HG03469 (cell line): ENCODE measurements at regions not wholly inside any gene's neighbourhood (a gene's known extent, or its start where the extent isn't known, plus 50 kb on each side); places are given as distances from the start of the nearest gene placed in this dataset.

Experiments
- ATAC-seq: cut with Tn5 transposase; IDR thresholded peaks from one replicate; pipeline ENCODE4 v1.9.1; 2021; ENCODE audit warnings: mild to moderate bottlenecking, moderate library complexity, moderate number of reproducible peaks; ENCODE audit not compliant: unreplicated experiment

DNA sequence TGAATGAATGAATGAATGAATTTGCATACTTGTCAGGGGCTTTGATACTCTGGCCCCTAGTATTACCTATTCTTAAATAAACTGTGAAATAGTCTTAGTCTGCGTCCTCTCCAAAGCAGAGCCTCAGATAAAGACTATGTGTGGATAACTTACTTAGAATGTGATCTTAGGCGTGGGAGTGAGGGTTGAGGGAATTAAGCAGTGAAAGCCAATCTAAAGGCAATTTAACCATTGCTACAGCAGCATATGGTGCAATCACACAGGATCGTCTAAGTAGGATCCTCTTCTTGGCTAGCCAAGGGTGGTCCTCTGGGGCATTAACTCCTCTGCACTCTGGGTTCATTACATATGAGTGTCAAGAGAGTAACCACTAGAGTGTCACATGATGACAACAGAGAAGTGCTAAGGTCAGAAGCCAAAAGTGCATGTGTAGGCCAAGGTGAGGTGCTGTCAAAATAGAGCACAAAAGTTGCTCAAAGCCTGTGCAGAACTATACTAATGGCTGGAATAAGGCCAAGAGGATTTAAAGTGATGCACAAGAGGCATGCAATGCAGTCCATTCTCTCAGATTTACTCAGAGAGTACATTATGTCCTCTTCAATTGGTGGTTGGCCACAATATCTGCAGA lies 274.4 kb upstream of the SEMA6A start:
- peak; percentile 76 for ATAC-seq

DNA sequence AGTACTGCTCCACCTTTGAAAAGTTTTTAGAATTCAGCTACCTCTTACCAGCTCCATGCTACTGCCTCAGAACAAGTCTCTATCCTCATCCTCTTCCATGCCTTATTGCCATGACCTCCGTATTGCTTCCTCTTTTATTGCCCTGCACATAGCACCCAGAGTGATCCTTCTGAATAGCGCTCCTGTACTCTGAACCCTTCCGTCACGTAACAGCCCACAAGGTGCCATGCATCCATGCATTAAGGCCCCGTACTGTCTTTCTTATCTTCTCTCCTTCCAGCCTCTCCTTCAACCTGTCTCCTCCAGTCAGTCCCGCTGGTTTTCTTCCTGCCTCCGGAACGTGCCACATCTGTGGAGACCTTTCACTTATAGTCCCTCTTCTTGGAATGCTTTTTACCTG lies 273.3 kb upstream of the SEMA6A start:
- no peak for ATAC-seq

DNA sequence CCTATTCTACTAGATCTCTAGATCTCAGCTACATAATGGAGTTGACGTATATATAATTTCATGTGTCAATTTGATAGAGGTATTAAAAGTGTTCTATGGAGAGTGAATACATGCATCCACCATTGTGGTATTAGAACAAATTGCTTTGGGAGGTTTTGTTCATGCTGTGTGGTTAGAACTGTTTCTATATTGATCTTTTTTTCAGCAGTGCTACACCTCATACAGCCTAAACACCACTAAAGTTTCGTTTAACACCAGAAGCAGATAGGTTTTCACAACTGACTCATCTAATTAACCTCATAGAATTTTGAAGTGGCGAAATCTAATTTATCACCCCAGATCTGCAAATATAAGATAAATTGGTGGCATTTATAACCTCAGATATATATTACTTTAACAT lies 269.4 kb upstream of the SEMA6A start:
- no peak for ATAC-seq

DNA sequence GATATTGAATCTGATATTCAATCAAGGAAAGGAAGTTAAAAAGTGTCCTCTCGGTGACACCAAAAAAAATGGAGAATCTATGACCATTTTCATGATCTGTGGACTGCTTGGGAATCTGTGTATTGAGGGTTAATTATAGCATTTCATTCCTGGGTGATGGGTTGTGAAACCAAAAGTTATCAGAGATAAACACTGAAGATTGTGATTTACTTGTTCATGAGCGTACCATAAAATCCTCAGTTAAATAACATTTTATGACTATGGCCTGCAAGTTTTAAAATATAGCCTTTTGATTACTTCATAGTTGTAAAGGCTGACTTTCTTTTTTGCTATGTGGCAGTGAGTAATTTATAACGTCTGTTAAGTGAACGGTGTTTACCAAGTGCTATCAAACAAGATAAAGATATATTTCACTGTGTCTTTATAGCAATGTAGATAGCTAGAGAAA lies 267.9 kb upstream of the SEMA6A start:
- ATAC-seq = no peak

DNA sequence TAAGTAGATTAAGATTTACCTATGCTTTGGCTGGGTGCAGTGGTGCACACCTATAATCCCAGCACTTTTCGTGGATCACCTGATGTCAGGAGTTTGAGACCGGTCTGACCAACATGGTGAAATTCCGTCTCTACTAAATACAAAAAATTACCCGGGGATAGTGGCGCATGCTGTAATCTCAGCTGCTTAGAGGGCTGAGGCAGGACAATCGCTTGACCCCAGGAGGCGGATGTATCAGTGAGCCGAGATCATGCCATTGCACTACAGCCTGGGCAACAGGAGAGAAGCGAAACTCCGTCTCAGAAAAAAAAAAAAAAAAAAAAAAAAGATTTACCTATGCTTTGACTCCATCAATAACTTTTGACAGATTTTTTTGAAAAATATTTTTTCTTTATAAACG lies 267.1 kb upstream of the SEMA6A start:
- no peak for ATAC-seq

DNA sequence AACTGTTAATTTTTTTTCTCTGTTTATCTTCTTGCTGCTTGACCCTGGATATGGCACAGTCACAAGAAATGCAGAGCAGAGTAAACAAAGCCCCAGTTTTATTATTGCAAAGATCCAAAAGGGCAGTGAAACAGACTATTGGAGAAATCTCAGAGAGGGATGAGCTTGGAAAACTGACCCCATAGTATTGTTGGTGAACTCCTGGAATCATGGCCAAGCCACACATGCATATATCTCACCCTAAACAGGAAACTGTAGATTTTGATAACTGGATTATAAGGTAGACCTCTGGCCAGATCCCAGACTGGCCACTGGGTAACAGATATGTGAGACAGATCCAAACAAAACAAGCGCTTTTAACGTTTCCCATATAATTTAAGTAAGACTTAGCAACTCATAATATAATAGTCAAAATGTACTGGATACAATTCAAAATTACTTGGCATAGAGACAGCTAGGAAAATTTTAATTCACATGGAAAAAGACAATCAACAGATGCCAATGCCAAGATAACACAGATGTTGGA lies 263.5 kb upstream of the SEMA6A start:
- no peak for ATAC-seq

DNA sequence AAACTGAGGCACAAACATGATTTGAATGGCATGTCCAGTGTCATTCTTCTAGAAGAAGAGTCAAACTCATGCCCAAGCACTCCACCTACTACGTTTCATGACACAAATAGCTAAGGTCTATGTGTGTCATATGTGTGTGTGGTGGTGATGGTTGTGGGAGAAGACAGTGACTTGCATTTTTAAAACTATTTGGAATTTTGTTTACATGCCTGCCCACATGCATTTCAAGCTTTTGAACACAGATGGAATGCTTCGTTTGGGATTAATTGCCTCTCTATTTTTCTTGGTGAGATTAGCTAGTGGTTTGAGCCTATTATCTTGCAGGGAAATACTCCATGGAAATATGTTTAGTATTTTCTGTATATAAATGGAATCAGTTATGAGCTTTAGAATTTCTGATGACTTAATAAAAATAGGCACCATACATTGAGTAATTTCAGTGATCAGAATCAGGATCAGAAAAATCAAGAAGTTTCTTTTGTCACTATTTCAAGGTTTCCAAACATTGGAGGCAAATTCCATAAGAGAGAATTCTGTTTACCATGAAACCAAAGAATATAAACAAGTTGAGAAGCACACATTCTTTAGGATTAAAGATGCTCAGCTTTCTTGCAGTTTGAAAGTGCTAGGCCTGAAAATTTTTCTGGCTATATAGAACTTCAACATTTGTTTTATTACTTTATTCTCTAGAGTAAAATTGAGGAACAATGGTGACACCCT lies 260.3 kb upstream of the SEMA6A start:
- no peak for ATAC-seq

DNA sequence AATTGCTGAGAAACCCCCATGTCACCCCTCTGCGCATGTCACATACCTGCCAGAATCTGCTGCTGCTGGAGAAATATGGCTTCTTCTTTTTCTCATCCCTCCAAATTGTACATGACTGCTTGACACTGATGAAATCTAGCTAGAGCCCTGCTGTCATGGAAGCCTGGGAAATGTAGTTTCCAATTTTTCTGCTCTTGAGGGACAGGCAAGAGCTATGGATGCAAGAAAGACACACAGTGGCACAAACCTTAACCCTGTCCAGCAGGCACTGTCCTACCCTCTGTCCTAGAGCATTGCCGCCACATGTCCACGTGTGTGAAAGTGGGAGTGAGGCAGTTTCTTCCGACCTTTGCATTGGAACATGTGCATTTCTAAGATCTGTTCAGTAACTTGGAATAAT lies 255.5 kb upstream of the SEMA6A start:
- ATAC-seq = no peak

DNA sequence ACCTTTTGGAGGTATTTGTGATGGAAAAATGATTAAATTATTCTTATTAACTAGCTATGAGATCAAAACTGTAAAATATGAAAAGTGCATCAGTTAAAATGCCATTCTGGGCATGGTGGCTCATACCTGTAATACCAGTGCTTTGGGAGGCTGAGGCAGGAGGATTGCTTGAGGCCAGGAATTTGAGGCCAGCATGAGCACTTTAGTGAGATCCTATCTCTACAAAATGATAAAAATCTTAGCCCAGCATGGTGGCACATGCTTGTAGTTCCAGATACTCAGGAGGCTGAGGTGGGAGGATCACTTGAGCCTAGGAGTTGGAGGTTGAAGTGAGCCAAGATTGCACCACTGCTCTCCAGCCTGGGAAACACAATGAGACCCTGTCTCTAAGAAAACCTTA lies 252.5 kb upstream of the SEMA6A start:
- no peak for ATAC-seq

DNA sequence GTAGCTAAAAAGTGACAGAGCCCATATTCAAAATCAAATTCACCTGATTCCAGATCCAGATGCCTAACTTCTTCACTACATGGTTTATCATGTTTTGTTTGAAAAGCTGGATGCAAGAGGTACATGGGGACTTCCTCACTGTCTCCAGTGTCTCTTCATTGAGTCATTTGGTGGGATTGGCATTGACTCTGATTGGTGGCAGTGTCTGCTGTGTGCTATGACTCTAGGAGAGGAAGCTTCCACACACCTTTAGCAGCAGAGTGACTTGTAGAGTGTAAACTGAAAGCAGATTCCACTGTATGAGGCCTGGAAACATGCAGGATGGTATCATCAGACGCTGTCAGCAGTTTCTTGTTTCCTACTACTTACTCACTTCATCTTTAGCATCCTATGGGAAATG lies 250.9 kb upstream of the SEMA6A start:
- ATAC-seq = no peak

DNA sequence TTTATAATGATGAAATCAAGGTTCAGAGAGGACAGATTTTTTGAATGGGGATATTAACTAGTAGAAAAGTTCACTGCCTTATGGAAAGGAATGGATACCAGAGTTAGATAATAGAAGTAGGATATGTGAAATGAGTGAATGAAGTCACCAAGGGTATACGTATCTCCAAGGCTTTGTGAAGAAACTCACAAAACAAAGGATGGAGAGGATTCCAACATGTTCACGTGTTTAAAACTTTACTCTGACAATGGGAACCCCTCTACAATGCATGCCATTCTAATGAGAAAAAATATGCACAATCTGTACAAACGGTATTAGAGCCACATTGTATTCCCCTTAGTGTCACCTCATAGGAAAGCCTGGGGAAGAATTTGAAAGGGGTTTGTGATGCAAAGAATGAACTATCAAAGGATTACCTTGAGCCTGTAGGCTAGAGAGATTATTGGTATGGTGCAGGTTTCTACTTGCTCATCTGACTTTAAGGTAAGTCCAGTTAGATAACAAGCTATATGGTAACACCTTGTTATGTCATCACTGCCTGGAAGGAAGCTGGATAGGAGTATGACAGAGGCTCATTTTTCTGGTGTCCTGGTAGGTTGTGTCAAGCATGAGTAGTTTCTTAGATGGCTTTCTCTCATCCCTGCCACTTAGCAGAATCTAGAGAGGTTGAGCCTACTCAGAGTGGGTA lies 250.3 kb upstream of the SEMA6A start:
- ATAC-seq = no peak

DNA sequence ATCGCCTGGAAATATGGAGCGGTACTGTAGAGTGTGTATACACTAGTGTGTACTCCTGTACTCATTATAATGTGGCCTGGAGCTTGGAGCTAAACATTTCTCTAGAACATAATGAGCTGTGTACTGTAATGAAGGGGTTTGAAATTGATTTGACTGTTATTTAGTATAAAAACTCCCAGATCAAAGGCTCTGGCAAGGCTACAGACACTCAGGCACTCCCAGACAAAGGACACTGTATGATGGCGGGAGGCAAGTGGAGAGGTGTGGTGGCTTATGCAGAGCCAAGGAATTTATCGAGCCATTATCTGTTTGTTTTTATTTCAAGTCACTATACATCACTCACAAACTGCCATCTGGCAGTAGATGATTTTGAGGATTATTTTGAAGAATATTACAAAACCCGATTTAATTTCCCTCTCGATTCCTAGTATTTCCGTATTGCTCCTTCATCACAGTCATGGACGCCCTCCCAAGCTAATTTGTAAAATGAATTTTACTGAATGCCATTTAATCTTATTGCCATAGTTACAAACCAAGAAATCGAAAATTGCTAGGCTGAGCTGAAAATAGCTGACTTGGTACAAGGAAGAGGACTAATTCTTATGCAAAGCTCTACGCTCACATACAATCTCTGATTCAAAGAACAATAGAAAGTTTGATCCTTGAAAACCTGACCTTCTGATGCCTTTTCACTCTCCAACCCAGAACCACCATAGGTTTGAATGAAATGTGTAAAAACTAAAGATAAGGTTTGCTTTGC lies 240.2 kb upstream of the SEMA6A start:
- no peak for ATAC-seq

DNA sequence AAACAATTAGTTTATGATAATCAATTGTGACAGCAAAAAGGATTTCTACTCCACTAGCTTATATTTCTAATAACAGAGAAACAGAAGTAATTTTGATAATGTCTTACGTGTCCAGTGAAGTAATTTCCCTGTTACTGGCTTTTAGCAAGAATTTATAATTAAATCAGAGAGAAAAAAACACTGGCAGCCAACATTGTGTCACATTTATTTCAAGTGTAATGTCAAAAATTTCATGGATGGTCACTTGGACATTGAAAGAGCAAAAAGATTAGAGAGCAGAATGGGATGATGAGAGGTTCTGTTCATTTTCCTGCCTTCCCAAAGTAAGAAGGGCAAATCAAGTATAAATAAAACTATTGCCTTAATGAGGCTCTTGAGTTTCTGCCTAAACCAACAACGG lies 239.3 kb upstream of the SEMA6A start:
- ATAC-seq = no peak

DNA sequence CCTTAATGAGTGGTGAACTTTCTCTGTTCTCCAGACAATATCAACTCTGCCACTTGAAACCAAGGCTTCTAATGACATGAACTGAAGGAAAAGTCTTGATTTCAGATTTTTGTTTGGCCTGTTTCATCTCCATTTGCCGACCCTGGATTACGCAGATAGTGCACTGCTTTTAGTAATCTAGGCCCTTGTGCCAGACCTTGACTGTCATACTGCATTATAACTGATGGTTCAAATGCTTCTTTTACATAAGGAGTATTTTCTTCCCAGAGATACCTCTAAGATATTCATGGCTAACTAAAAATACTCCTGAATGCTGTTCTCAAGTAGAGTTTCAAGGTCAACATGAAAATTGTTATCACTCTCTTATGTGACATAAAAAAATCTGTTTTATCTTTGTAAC lies 238.7 kb upstream of the SEMA6A start:
- no peak for ATAC-seq

DNA sequence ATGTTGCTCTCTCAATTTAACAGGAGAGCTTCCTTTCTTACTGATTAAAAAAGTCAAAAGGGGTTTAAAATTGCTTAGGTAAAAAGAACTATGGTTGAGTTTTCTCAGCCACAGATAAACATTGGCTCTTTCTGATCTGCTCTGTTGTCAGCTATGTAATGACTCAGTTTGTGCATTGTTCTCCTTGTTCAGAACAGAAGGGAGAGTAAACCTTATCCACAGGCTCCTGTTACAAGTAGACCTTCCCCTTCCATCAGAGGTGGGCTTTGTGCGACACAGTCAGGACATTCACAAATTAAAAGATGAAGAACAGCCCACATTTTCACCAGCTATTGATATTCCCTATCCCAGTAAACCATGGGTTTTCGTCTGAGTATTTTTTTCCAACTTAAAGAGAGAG lies 236.3 kb upstream of the SEMA6A start:
- ATAC-seq = no peak

DNA sequence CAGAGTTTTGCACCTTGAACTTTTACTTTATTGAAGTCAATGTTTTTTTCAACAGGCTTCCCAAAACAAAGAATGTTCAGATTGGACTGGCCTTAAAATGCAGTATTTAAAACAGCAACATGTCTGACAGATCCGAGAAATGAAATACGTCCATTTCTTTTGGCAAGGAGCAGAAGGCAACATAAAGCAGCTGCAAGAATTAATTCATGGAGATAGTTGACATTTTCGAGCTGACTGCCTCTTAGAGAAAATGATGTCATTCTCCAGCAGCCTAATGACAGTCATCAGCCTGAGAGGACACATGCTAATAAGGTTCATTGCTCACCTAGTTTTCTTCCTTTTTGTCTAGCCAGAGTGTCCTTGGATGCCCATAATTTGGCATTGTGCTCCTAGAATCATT lies 232.2 kb upstream of the SEMA6A start:
- no peak for ATAC-seq

DNA sequence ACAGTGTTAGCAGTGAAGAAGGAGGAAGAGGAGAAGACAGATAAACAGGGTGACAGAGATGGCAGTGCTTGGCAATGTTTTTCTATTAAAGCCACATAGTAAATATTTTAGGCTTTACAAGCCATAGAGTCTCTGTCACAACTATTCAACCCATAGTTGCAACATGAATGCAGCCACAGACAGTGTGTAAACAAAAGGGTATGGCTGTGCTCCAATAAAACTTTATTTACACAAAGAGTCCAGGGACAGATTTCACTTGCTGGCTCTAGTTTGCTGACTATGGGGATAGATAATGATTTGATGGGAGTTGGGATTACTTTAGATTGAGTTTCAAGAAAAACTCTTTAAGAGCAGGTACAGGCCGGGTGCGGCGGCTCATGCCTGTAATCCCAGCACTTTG lies 224.8 kb upstream of the SEMA6A start:
- no peak for ATAC-seq

DNA sequence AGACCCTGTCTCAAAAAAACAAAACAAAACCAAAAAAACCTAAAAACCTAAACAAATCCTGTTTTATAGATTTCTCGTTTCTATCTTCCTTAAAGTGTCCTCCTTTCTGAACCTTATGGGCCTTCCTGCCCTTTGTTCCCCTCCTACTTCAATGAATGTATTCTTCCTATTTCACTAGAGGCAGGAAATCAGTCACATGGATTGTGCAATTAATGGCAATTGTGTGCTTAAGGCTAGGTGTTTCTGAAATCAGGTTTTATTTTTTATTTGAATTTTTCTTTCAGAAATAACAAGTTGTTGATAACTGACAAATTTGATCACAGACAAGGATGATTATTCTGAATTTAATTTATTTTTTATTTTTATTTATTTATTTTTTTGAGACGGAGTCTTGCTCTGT lies 220.6 kb upstream of the SEMA6A start:
- no peak for ATAC-seq

DNA sequence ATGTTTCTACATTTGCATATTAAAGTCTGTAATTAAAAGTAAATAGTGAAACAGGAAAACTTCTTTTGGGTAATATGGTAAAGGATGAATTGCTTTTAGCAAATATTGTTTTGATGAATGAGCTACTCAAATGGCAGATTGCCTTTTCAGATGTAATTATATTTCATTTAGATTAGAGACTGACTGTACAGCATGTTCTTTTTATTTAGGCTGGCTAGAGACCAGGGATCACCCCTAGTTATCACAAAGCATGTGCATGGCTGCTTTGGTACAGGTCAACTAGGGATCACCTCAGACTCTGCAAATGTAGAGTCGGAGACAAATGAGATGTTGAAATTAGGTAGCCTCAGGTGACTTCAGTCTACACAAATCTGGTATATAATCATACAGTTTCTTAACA lies 214.9 kb upstream of the SEMA6A start:
- no peak for ATAC-seq

DNA sequence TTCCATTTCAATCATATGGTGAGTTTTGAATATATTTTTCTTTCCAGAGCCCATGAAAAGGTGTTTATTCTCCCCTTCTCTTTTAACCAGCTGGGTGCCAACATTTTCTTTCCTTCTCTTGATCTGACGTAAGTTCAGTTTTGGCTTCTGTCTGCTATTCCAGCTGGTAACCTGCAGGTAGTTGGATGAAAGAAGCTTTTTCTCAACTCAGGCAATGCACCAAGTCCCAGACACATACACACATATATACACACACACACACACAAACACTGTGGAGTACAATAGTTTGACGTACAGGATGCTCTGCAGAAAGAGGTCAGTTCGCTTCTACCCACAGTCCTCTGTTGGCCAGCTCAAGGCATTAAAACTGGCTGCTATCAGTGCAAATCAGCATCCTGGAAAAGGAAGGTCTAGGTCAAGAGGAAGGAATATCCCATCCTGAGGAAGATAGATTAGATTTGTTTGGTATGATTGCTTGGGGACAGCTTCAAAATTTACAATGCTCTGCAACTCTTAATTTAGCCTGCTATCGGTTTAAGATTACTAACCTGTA lies 214.3 kb upstream of the SEMA6A start:
- no peak for ATAC-seq

DNA sequence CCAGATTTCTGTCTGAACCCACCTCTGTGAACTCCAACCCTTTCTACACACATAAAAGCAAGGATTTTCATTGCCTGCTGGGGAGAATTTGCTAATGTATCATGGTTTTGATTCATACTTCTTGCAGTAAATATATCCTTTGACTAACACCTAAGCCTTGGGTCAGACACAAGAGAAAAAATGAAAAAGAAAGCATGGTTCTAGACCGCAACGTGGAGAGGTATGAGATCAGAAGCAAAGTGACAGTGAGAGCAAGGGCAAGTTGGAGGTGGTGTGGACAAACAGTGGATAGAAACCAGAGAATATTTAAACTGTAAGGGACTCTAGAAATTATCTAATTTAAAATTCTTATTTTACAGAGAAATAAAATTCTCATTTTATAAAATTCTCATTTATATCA lies 212.9 kb upstream of the SEMA6A start:
- no peak for ATAC-seq
